Right cardiac atrium (tissue), 5 donors: ENCODE measurements at regions not wholly inside any gene's neighbourhood (a gene's known extent, or its start where the extent isn't known, plus 50 kb on each side); places are given as distances from the start of the nearest gene placed in this dataset.

Experiments used
- ATAC-seq, 2 donors: fragments of 200-7000 bp; cut with Tn5 transposase; one replicate each; pipeline versions ENCODE4 v1.8.0 to v1.9.1; 2020; ENCODE audit warnings: moderate library complexity in 2 of 2, mild to moderate bottlenecking in 1 of 2
- DNase-seq, 3 donors: peaks; one replicate each; pipeline ENCODE4 v3.0.0-alpha.2; 2020
- H3K27ac ChIP-seq: one replicate; pipeline ENCODE4 v1.5.1; 2013; ENCODE audit warnings: mild to moderate bottlenecking, low read length, control low read depth, moderate library complexity
- H3K27me3 ChIP-seq: one replicate; pipeline ENCODE4 v1.6.1; 2013; ENCODE audit not compliant: control insufficient read depth, insufficient read depth
- H3K4me1 ChIP-seq: one replicate; pipeline ENCODE4 v1.6.1; 2013; ENCODE audit warnings: low read length; ENCODE audit not compliant: control insufficient read depth, insufficient read depth
- H3K4me3 ChIP-seq: one replicate; pipeline ENCODE4 v1.5.1; 2013; ENCODE audit warnings: low read length, control low read depth
- H3K9me3 ChIP-seq: one replicate; pipeline ENCODE4 v1.6.1; 2013; ENCODE audit warnings: low read length; ENCODE audit not compliant: control insufficient read depth
- WGBS: extraction: QIAGEN DNeasy Blood & Tissue Kit; methylation state at CpG from one replicate; pipeline ENCODE4 v1.1.7; 2013; 5-methylcytosine and 5-hydroxymethylcytosine counted together
- intact Hi-C, 4 donors: fragments of 100-400 bp; cut with DNase I; formaldehyde crosslinking; loops; one replicate each; pipeline versions ENCODE4 v1.11.0 to v1.14.0; 2022 to 2023
- donor health status: healthy with polysubstance abuse.
- donor health status: DM: no; HTN: yes; CAD: no.
- donor health status: DM: no; HTN: no; CAD: no.
- donor health status: DM: no; HTN: yes; CAD: no; lungs with severe emphysema.
- donor health status: DM: yes; HTN: yes; CAD: no.

GRCh38 chr2:109061736-109062135 is 67.3 kb upstream of the SH3RF3 start:
- no peak for ATAC-seq
- Histone ChIP-seq H3K4me3 (no peak overlapping the region), H3K27me3 (no peaks in the 10 kb centered on the region)

DNA sequence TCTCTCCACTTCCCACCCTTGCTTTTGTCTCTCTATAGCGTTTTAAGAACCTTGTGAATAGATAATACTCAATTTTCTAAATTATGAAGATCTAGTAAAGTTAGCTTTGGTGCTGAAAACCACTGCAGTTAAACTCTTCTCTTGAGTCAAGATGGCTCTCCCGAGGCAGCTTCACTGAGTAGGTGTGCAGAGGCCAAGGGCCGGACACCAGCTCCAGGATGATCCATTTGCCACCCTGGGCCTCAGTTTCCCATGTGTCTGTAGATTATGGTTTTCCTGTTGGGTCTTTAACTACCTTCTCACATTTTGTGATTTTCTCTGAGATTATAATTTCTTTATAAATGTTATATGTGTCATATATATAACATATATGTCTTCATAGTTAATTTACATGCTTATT is 68.5 kb upstream of the SH3RF3 start:
- H3K4me1 ChIP-seq, result peaks cover 6% of the 10 kb centered on the region
- no peaks in the 10 kb centered on the region for H3K27me3 ChIP-seq
- intact Hi-C loops, result no loop called here
- ATAC-seq (no peak), DNase-seq (no peak)
- 92% methylated on average over 3 of the region's 3 CpGs for WGBS
- no peak overlapping the region for H3K27ac ChIP-seq
- H3K4me3 ChIP-seq, result no peak overlapping the region
- no peaks in the 10 kb centered on the region for H3K9me3 ChIP-seq

More at GRCh38 chr2:109061736-109062135, 67.3 kb upstream of the SH3RF3 start:
- no peak overlapping the region for H3K27ac ChIP-seq
- H3K4me1 ChIP-seq, result peaks cover 6% of the 10 kb centered on the region
- intact Hi-C loops, result no loop called here
- no peak for DNase-seq
- WGBS, result 77% methylated on average over 4 of the region's 4 CpGs
- H3K9me3 ChIP-seq, result no peaks in the 10 kb centered on the region

DNA sequence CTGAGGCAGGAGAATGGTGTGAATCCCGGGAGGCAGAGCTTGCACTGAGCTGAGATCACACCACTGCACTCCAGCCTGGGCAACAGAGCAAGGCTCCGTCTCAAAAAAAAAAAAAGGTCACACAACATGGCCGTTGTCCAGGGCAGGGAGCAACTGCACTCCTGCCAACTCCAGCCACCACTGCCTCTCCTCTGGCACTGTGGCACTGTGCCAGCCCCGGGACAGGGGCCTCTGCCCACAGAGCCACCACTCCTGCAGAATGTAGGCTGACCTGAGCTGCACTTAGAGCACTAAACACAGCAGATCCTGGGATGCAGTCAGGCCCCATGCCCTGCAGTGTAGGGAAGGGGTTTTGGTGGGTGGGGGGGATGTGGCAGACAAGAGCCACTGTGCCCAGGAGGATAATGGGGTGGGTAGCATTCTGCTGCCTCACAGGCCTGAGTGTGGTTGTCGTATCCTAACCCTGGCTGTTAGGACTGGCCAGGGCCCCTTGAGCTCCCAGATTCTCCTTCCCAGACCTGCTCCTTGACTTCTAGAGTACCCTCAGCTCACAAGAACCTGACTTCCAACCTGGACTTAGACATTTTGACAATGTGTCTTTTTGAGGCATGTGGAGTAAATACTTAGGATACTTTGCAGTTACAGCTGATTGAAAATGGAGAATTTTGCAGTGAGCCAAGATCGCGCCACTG is 69.4 kb upstream of the SH3RF3 start:
- Histone ChIP-seq H3K27me3 (no peaks in the 10 kb centered on the region), H3K27ac (no peak overlapping the region), H3K9me3 (no peaks in the 10 kb centered on the region), H3K4me3 (no peak overlapping the region), H3K4me1 (peaks cover 6% of the 10 kb centered on the region)
- DNase-seq (peak; percentile 22 to 84 (median 60)), ATAC-seq (peak; percentile 43 to 73)
- intact Hi-C loops, result no loop called here
- WGBS, result 58% methylated on average over 7 of the region's 7 CpGs

DNA sequence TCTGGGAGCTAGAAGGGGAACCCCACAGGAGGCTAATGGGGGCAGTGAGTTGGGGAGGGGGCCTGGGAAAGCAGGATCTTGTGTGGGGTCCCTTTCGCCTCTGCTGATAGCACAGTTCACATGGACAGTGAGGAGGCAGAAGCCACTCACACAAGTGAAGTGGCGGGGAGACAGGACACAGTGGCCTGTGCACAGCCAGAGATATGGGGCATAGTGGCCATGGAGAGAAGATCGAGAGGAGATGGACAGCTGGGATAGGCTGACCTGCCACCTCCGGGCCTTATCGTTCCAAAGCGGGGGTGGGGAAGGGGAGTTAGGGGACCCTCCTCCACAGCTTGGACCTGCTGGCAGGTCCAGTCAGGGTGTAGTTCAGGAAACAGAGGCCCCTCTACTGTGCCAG is 69.8 kb upstream of the EDAR start:
- peak overlapping the region; percentile 22 for H3K27ac ChIP-seq
- no peaks in the 10 kb centered on the region for H3K9me3 ChIP-seq
- 79% methylated on average over 6 of the region's 6 CpGs for WGBS
- intact Hi-C loops, result no loop called here
- ATAC-seq (no peak), DNase-seq (no peak)
- no peak overlapping the region for H3K4me3 ChIP-seq
- H3K4me1 ChIP-seq, result peaks cover 6% of the 10 kb centered on the region
- H3K27me3 ChIP-seq, result no peaks in the 10 kb centered on the region

DNA sequence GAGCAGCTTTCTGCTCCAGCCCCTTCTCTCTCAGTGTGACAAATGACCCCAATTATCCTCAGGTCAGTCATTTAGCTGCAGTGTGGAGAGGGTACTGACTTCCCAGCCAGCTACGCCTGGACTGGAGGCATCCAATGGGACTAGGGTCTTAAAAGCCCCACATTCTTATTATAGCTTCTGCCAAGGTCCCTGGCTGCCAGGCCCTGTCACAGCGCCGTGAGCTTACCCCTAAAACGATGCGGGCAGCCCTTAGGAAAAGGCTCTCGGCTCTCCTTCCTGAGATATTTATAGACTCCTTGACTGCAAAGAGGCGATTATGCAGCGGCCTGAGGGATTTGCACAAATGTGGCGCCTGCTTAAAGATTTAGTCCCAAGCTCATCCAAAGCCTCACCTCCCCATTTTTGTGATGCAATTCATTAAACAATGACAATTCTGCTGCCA is 69.2 kb upstream of the EDAR start:
- Histone ChIP-seq H3K27ac (no peak overlapping the region), H3K27me3 (no peaks in the 10 kb centered on the region), H3K4me3 (no peak overlapping the region), H3K4me1 (peaks cover 6% of the 10 kb centered on the region), H3K9me3 (no peaks in the 10 kb centered on the region)
- 32% methylated on average over 9 of the region's 9 CpGs for WGBS
- intact Hi-C loops, result no loop called here
- no peak for DNase-seq
- ATAC-seq, result no peak

GRCh38 chr2:109057686-109058085 is 68.7 kb upstream of the EDAR start:
- no peaks in the 10 kb centered on the region for H3K9me3 ChIP-seq
- H3K4me1 ChIP-seq, result peaks cover 6% of the 10 kb centered on the region
- H3K4me3 ChIP-seq, result no peak overlapping the region
- 83% methylated on average over 9 of the region's 9 CpGs for WGBS
- H3K27me3 ChIP-seq, result no peaks in the 10 kb centered on the region
- intact Hi-C loops, result no loop called here
- DNase-seq (no peak), ATAC-seq (no peak)
- no peak overlapping the region for H3K27ac ChIP-seq

GRCh38 chr2:109055435-109055834 is 66.4 kb upstream of the EDAR start:
- peaks cover 6% of the 10 kb centered on the region for H3K4me1 ChIP-seq

GRCh38 chr2:109054865-109055264 is 65.8 kb upstream of the EDAR start:
- Histone ChIP-seq H3K27ac (no peak overlapping the region), H3K4me1 (peaks cover 6% of the 10 kb centered on the region), H3K4me3 (no peak overlapping the region), H3K27me3 (no peaks in the 10 kb centered on the region), H3K9me3 (no peaks in the 10 kb centered on the region)
- WGBS, result 80% methylated on average over 3 of the region's 3 CpGs
- intact Hi-C loops, result no loop called here
- no peak for ATAC-seq
- no peak for DNase-seq

More at GRCh38 chr2:109055435-109055834, 66.4 kb upstream of the EDAR start:
- Histone ChIP-seq H3K27me3 (no peaks in the 10 kb centered on the region), H3K4me3 (no peak overlapping the region), H3K27ac (no peak overlapping the region), H3K9me3 (no peaks in the 10 kb centered on the region)
- WGBS, result 89% methylated on average over 14 of the region's 14 CpGs
- intact Hi-C loops, result no loop called here
- DNase-seq (no peak), ATAC-seq (no peak)

DNA sequence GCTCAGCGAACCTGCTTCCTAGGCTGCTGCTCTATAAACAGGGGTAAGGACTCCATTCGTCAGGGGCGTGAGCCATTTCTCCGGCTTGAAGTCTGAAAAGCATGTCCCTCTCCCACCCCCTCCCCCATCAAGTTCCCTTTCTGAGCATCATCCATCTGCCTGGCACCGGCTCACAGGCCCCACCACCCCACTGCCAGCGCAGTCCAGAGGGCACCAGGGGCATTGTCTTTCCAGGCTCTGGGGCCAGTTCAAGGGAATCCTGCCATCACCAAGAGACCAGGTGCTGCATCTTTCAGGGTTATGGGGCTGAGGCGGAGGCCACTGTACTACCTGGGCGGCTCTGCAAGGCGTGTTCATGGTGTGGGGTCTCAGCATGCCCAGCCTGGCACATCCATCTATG is 64.7 kb upstream of the EDAR start:
- Histone ChIP-seq H3K27ac (no peak overlapping the region), H3K27me3 (no peaks in the 10 kb centered on the region), H3K9me3 (no peaks in the 10 kb centered on the region), H3K4me3 (no peak overlapping the region), H3K4me1 (peaks cover 5% of the 10 kb centered on the region)
- intact Hi-C loops, result no loop called here
- ATAC-seq (no peak), DNase-seq (no peak)
- 94% methylated on average over 9 of the region's 9 CpGs for WGBS

GRCh38 chr2:109052922-109053321 is 63.9 kb upstream of the EDAR start:
- intact Hi-C loops, result no loop called here
- 89% methylated on average over 6 of the region's 6 CpGs for WGBS

DNA sequence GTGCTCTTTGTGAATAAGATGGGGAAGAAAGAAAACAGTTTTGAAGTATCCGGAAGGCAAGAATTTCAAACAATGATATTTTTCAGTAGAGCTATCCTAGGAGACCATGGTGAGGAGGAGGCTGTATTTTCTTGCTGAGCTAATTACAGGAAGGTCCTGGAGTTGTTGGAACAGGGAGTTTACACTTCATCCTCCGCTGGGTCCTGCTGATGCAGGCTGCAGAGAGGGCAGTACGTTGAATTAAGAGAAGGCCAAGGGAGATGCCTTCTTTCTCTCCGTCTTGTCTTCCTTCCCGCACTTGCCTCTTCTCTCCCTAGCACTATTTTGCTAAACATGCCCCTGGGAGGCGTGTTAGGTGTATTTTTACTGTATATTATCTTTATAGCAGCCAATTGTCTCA is 60.0 kb upstream of the EDAR start:
- 85% methylated on average over 6 of the region's 6 CpGs for WGBS
- no peaks in the 10 kb centered on the region for H3K27me3 ChIP-seq
- H3K4me3 ChIP-seq, result no peak overlapping the region
- H3K9me3 ChIP-seq, result no peaks in the 10 kb centered on the region
- ATAC-seq (no peak), DNase-seq (no peak)
- no peaks in the 10 kb centered on the region for H3K4me1 ChIP-seq
- H3K27ac ChIP-seq, result no peak overlapping the region
- intact Hi-C loops, result no loop called here

More at GRCh38 chr2:109052922-109053321, 63.9 kb upstream of the EDAR start:
- ATAC-seq, result no peak
- no peak overlapping the region for H3K4me3 ChIP-seq
- H3K9me3 ChIP-seq, result no peaks in the 10 kb centered on the region
- H3K27ac ChIP-seq, result no peak overlapping the region
- H3K4me1 ChIP-seq, result peaks cover under 1% of the 10 kb centered on the region
- no peaks in the 10 kb centered on the region for H3K27me3 ChIP-seq
- DNase-seq, result no peak

GRCh38 chr2:109048163-109048562 is 59.1 kb upstream of the EDAR start:
- Histone ChIP-seq H3K27ac (no peak overlapping the region), H3K27me3 (no peaks in the 10 kb centered on the region), H3K4me3 (no peak overlapping the region), H3K9me3 (no peaks in the 10 kb centered on the region), H3K4me1 (no peaks in the 10 kb centered on the region)
- intact Hi-C loops, result no loop called here
- no peak for ATAC-seq
- WGBS, result 75% methylated on average over 1 of the region's 1 CpG
- no peak for DNase-seq
